Naive thymus-derived CD8-positive, alpha-beta T cell (primary cell): ENCODE measurements at regions not wholly inside any gene's neighbourhood (a gene's known extent, or its start where the extent isn't known, plus 50 kb on each side); places are given as distances from the start of the nearest gene placed in this dataset.

ENCODE experiments used
- ATAC-seq, 2 donors: fragments of 150-1000 bp; cut with Tn5 transposase in 1 of 2; sonication (Bioruptor Pico), chemical (Tn5 transposase) in 1 of 2; 1 replicate in 1 of 2; 2 replicates in 1 of 2; pipeline ENCODE4 v1.10.0; 2021; ENCODE audit warnings: mild to moderate bottlenecking in 2 of 2, moderate library complexity in 2 of 2
- POLR2A ChIA-PET: fragments of 350-600 bp; sonication (Branson Sonifier 250); formaldehyde crosslinking; loops from one replicate; lab custom pipeline; 2021; ENCODE audit warnings: antibody characterized with exemption; lab: Charles Lee
- DNase-seq, 10 donors: peaks; one replicate each; pipeline versions ENCODE4 v3.0.0 to v3.0.0-alpha.2; 2020 to 2022
- H3K27ac Mint-ChIP-seq, 10 donors: one replicate each; pipeline ENCODE4 v1.8.0; 2020 to 2022; ENCODE audit warnings: mild to moderate bottlenecking in 10 of 10, mixed read lengths in 10 of 10, moderate library complexity in 4 of 10, inconsistent platforms in 1 of 10
- H3K27me3 Mint-ChIP-seq, 5 donors: one replicate each; pipeline ENCODE4 v1.8.0; 2021 to 2022; ENCODE audit warnings: mixed read lengths in 5 of 5
- H3K36me3 Mint-ChIP-seq, 3 donors: one replicate each; pipeline ENCODE4 v1.8.0; 2020 to 2022; ENCODE audit warnings: mixed read lengths in 3 of 3, mild to moderate bottlenecking in 2 of 3, inconsistent platforms in 1 of 3
- H3K4me1 Mint-ChIP-seq, 4 donors: one replicate each; pipeline ENCODE4 v1.8.0; 2021 to 2022; ENCODE audit warnings: mixed read lengths in 4 of 4
- H3K4me3 Mint-ChIP-seq, 10 donors: one replicate each; pipeline ENCODE4 v1.8.0; 2020 to 2022; ENCODE audit warnings: mild to moderate bottlenecking in 10 of 10, mixed read lengths in 10 of 10, moderate library complexity in 6 of 10, inconsistent platforms in 1 of 10
- H3K9me3 Mint-ChIP-seq, 9 donors: one replicate each; pipeline ENCODE4 v1.8.0; 2020 to 2022; ENCODE audit warnings: mixed read lengths in 9 of 9, mild to moderate bottlenecking in 3 of 9, inconsistent platforms in 1 of 9, moderate library complexity in 1 of 9

- H3K36me3 Mint-ChIP-seq, result no peaks in the 10 kb centered on the region
- no peak overlapping the region for H3K4me3 Mint-ChIP-seq
- DNase-seq (no peak), ATAC-seq (no peak)
- H3K27me3 Mint-ChIP-seq, result peaks cover 0 to 5% (median 0%) of the 10 kb centered on the region in 5 donors
- peaks cover 0 to 6% (median 0%) of the 10 kb centered on the region in 9 donors for H3K9me3 Mint-ChIP-seq
- no peaks in the 10 kb centered on the region for H3K4me1 Mint-ChIP-seq
- POLR2A ChIA-PET, result no interaction called here
- no peak overlapping the region for H3K27ac Mint-ChIP-seq
Observed at GRCh38 chrX:14476205-14476604, 53.1 kb upstream of the GLRA2 start.

GRCh38 chrX:14449773-14450172 lies 79.6 kb upstream of the GLRA2 start:
- Mint-ChIP-seq H3K36me3 (no peaks in the 10 kb centered on the region), H3K27ac (no peak overlapping the region), H3K9me3 (peaks cover 0 to 5% (median 0%) of the 10 kb centered on the region in 9 donors), H3K4me3 (no peak overlapping the region), H3K4me1 (no peaks in the 10 kb centered on the region), H3K27me3 (peaks cover 0 to 9% (median 1%) of the 10 kb centered on the region in 5 donors)
- POLR2A ChIA-PET, result no interaction called here
- ATAC-seq, result no peak
- peak in 1 of 10 donors; percentile 30 for DNase-seq

GRCh38 chrX:14448406-14448805 lies 80.9 kb upstream of the GLRA2 start:
- H3K27me3 Mint-ChIP-seq, result peaks cover 0 to 9% (median 1%) of the 10 kb centered on the region in 5 donors
- H3K9me3 Mint-ChIP-seq, result peaks cover 0 to 3% (median 0%) of the 10 kb centered on the region in 9 donors
- ATAC-seq (no peak), DNase-seq (no peak)
- H3K27ac Mint-ChIP-seq, result no peak overlapping the region
- no peaks in the 10 kb centered on the region for H3K4me1 Mint-ChIP-seq
- no peaks in the 10 kb centered on the region for H3K36me3 Mint-ChIP-seq
- no peak overlapping the region for H3K4me3 Mint-ChIP-seq
- POLR2A ChIA-PET, result no interaction called here

GRCh38 chrX:14440106-14440505 lies 89.2 kb upstream of the GLRA2 start:
- Mint-ChIP-seq H3K9me3 (peaks cover 0 to 10% (median 0%) of the 10 kb centered on the region in 9 donors), H3K36me3 (peaks cover 0 to 1% (median 0%) of the 10 kb centered on the region in 3 donors), H3K27ac (no peak overlapping the region), H3K27me3 (peaks cover 0 to 3% (median 0%) of the 10 kb centered on the region in 5 donors), H3K4me3 (no peak overlapping the region), H3K4me1 (no peaks in the 10 kb centered on the region)
- ATAC-seq, result no peak
- DNase-seq, result no peak
- POLR2A ChIA-PET, result no interaction called here

- DNase-seq (no peak), ATAC-seq (no peak)
- peaks cover 0 to 7% (median 0%) of the 10 kb centered on the region in 5 donors for H3K27me3 Mint-ChIP-seq
- no peaks in the 10 kb centered on the region for H3K4me1 Mint-ChIP-seq
- POLR2A ChIA-PET, result no interaction called here
- peaks cover 0 to 3% (median 0%) of the 10 kb centered on the region in 9 donors for H3K9me3 Mint-ChIP-seq
- no peak overlapping the region for H3K27ac Mint-ChIP-seq
- no peaks in the 10 kb centered on the region for H3K36me3 Mint-ChIP-seq
- H3K4me3 Mint-ChIP-seq, result no peak overlapping the region
Observed at GRCh38 chrX:14427614-14428013, 101.7 kb upstream of the GLRA2 start.

- Mint-ChIP-seq H3K4me3 (no peak overlapping the region), H3K27me3 (peaks cover 0 to 7% (median 0%) of the 10 kb centered on the region in 5 donors), H3K9me3 (peaks cover 0 to 3% (median 0%) of the 10 kb centered on the region in 9 donors), H3K27ac (no peak overlapping the region), H3K36me3 (no peaks in the 10 kb centered on the region), H3K4me1 (no peaks in the 10 kb centered on the region)
- DNase-seq (no peak), ATAC-seq (no peak)
- POLR2A ChIA-PET, result no interaction called here
Observed at GRCh38 chrX:14420841-14421240, 108.5 kb upstream of the GLRA2 start.

GRCh38 chrX:14412686-14413085 lies 116.7 kb upstream of the GLRA2 start:
- H3K4me3 Mint-ChIP-seq, result no peak overlapping the region
- no peaks in the 10 kb centered on the region for H3K36me3 Mint-ChIP-seq
- DNase-seq (no peak), ATAC-seq (no peak)
- H3K27ac Mint-ChIP-seq, result peak overlapping the region in 1 of 10 donors; percentile 67
- H3K4me1 Mint-ChIP-seq, result no peaks in the 10 kb centered on the region
- POLR2A ChIA-PET, result no interaction called here
- peaks cover 0 to 7% (median 0%) of the 10 kb centered on the region in 5 donors for H3K27me3 Mint-ChIP-seq
- H3K9me3 Mint-ChIP-seq, result peaks cover 0 to 5% (median 0%) of the 10 kb centered on the region in 9 donors

GRCh38 chrX:14411326-14411725 lies 118.0 kb upstream of the GLRA2 start:
- Mint-ChIP-seq H3K4me1 (no peaks in the 10 kb centered on the region), H3K9me3 (peaks cover 0 to 5% (median 0%) of the 10 kb centered on the region in 9 donors), H3K27me3 (peaks cover 0 to 7% (median 0%) of the 10 kb centered on the region in 5 donors), H3K36me3 (no peaks in the 10 kb centered on the region), H3K4me3 (no peak overlapping the region), H3K27ac (no peak overlapping the region)
- DNase-seq (no peak), ATAC-seq (no peak)
- POLR2A ChIA-PET, result no interaction called here

- Mint-ChIP-seq H3K27me3 (peaks cover 0 to 3% (median 0%) of the 10 kb centered on the region in 5 donors), H3K27ac (no peak overlapping the region), H3K4me1 (no peaks in the 10 kb centered on the region), H3K36me3 (no peaks in the 10 kb centered on the region), H3K4me3 (no peak overlapping the region), H3K9me3 (peaks cover 0 to 5% (median 0%) of the 10 kb centered on the region in 9 donors)
- no peak for ATAC-seq
- no peak for DNase-seq
- POLR2A ChIA-PET, result no interaction called here
Observed at GRCh38 chrX:14409341-14409740, 120.0 kb upstream of the GLRA2 start.

GRCh38 chrX:14406225-14406624 lies 123.1 kb upstream of the GLRA2 start:
- Mint-ChIP-seq H3K4me1 (no peaks in the 10 kb centered on the region), H3K36me3 (no peaks in the 10 kb centered on the region), H3K27ac (no peak overlapping the region), H3K9me3 (peaks cover 0 to 2% (median 0%) of the 10 kb centered on the region in 9 donors), H3K4me3 (no peak overlapping the region), H3K27me3 (no peaks in the 10 kb centered on the region)
- no peak for DNase-seq
- ATAC-seq, result no peak
- POLR2A ChIA-PET, result no interaction called here

- Mint-ChIP-seq H3K4me1 (no peaks in the 10 kb centered on the region), H3K4me3 (no peak overlapping the region), H3K9me3 (peaks cover 0 to 15% (median 2%) of the 10 kb centered on the region in 9 donors), H3K27ac (no peak overlapping the region), H3K27me3 (peaks cover 0 to 4% (median 0%) of the 10 kb centered on the region in 5 donors), H3K36me3 (peaks cover 0 to 2% (median 0%) of the 10 kb centered on the region in 3 donors)
- DNase-seq (no peak), ATAC-seq (no peak)
- POLR2A ChIA-PET, result no interaction called here
Observed at GRCh38 chrX:14398725-14399124, 130.6 kb upstream of the GLRA2 start.

- H3K9me3 Mint-ChIP-seq, result peaks cover 0 to 14% (median 8%) of the 10 kb centered on the region in 9 donors
- no peak overlapping the region for H3K4me3 Mint-ChIP-seq
- DNase-seq, result no peak
- ATAC-seq, result no peak
- H3K27me3 Mint-ChIP-seq, result peaks cover 0 to 4% (median 0%) of the 10 kb centered on the region in 5 donors
- H3K4me1 Mint-ChIP-seq, result no peaks in the 10 kb centered on the region
- H3K27ac Mint-ChIP-seq, result no peak overlapping the region
- H3K36me3 Mint-ChIP-seq, result peaks cover 0 to 7% (median 0%) of the 10 kb centered on the region in 3 donors
- POLR2A ChIA-PET, result no interaction called here
Observed at GRCh38 chrX:14389682-14390081, 139.7 kb upstream of the GLRA2 start.

- no peaks in the 10 kb centered on the region for H3K36me3 Mint-ChIP-seq
- peaks cover 0 to 4% (median 0%) of the 10 kb centered on the region in 9 donors for H3K9me3 Mint-ChIP-seq
- H3K4me3 Mint-ChIP-seq, result no peak overlapping the region
Observed at GRCh38 chrX:14386981-14387380, 142.4 kb upstream of the GLRA2 start.

GRCh38 chrX:14380044-14380443 lies 149.3 kb upstream of the GLRA2 start:
- DNase-seq (no peak), ATAC-seq (no peak)
- H3K4me3 Mint-ChIP-seq, result no peak overlapping the region
- no peaks in the 10 kb centered on the region for H3K27me3 Mint-ChIP-seq
- H3K4me1 Mint-ChIP-seq, result no peaks in the 10 kb centered on the region
- POLR2A ChIA-PET, result no interaction called here
- no peaks in the 10 kb centered on the region for H3K36me3 Mint-ChIP-seq
- H3K9me3 Mint-ChIP-seq, result peaks cover 0 to 2% (median 0%) of the 10 kb centered on the region in 9 donors
- no peak overlapping the region for H3K27ac Mint-ChIP-seq

More at GRCh38 chrX:14386981-14387380, 142.4 kb upstream of the GLRA2 start:
- peaks cover 0 to 4% (median 0%) of the 10 kb centered on the region in 5 donors for H3K27me3 Mint-ChIP-seq
- H3K27ac Mint-ChIP-seq, result no peak overlapping the region
- DNase-seq, result no peak
- no peaks in the 10 kb centered on the region for H3K4me1 Mint-ChIP-seq
- ATAC-seq, result no peak
- POLR2A ChIA-PET, result no interaction called here
